ENCODE measurements at regions not wholly inside any gene's neighbourhood (a gene's known extent, or its start where the extent isn't known, plus 50 kb on each side); places are given as distances from the start of the nearest gene placed in this dataset.

DNA sequence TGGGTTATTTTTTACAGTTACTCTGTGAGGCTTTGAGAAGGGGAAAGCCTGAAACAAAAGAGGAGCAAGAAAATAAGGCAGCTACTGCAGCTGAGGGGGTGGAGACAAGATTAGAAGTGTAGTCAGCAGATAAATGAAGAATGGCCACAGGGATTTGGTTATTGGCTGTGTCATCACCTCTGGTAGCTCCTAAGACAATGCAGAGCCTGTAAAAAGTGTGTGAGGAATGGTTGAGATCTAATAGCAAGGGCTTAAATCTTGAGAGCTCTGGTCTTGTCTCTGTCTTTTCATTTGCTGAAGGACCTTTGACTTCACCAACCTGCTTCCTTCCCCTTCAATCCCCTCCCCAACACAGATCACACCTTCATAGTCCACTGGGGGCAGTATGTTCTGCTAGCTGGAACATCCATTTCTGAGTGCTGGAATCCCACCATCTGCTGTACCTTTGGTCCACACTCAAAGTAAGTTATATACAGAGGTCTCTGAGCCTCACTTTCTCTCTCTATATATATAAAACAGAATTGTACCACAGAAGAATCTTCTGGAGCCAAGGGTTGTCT is 213.7 kb upstream of the ZIC3 start:
- H3K27me3 ChIP-seq (ENCODE audit: insufficient read depth, low read depth, severe bottlenecking) = peaks cover 2% of the 10 kb centered on the region
- TF ChIP-seq, protein P1, sequence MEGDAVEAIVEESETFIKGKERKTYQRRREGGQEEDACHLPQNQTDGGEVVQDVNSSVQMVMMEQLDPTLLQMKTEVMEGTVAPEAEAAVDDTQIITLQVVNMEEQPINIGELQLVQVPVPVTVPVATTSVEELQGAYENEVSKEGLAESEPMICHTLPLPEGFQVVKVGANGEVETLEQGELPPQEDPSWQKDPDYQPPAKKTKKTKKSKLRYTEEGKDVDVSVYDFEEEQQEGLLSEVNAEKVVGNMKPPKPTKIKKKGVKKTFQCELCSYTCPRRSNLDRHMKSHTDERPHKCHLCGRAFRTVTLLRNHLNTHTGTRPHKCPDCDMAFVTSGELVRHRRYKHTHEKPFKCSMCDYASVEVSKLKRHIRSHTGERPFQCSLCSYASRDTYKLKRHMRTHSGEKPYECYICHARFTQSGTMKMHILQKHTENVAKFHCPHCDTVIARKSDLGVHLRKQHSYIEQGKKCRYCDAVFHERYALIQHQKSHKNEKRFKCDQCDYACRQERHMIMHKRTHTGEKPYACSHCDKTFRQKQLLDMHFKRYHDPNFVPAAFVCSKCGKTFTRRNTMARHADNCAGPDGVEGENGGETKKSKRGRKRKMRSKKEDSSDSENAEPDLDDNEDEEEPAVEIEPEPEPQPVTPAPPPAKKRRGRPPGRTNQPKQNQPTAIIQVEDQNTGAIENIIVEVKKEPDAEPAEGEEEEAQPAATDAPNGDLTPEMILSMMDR (IDR thresholded peaks at IDR 0.05; ENCODE audit: low read depth, low read length) = peak; percentile 38; the same call in 1 of the 2 replicates
- H3K4me3 ChIP-seq (ENCODE audit: low read depth, low read length) = no peak overlapping the region
- no peak for DNase-seq
- no peaks in the 10 kb centered on the region for H3K9me3 ChIP-seq (ENCODE audit: severe bottlenecking)
- H3K27ac ChIP-seq = no peak overlapping the region
- H3K36me3 ChIP-seq = no peaks in the 10 kb centered on the region

DNA sequence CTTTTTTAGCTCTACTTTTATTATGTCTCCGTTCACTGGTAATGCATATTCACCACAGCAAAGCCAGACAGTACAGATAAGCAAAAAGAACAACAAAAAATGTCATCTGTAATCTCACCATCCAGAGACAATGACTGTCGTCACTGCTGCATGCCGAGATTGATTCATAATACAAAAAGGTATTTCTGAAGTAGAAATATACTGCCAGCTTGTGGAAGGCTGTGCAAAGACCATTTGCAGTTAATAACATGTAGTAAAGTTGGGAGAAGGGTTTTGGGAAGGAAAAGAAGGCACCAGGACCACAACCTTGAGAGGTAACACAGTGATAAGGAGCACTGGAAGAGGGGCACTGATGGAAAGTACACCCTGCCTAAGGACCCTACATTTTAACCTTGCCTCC is 223.0 kb upstream of the ZIC3 start:
- H3K9me3 ChIP-seq (ENCODE audit: severe bottlenecking) = no peaks in the 10 kb centered on the region
- DNase-seq = no peak
- H3K36me3 ChIP-seq = no peaks in the 10 kb centered on the region
- H3K27me3 ChIP-seq (ENCODE audit: insufficient read depth, low read depth, severe bottlenecking) = peaks cover 26% of the 10 kb centered on the region
- TF ChIP-seq, protein P1 (IDR thresholded peaks at IDR 0.05; ENCODE audit: low read depth, low read length) = no peak
- H3K27ac ChIP-seq = no peak overlapping the region
- H3K4me3 ChIP-seq (ENCODE audit: low read depth, low read length) = no peak overlapping the region

DNA sequence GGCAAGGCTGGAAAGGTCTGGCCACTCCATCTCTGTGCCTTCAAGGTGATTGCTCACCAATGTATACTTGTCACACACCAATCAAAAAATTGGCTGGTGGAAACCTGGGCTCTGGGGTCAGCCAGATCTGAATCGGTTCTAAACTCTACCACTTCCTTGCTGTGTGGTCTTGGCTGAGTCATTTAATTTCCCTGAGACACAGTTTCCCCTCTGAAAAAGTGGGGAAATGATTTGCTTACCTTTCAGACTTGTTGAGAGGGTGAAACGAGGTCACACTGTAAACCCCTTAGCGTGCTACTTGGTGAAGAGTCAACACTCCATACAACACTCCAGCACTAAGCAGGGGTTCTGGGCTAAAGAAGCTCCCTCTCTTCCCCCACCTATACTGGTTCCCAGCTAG is 252.3 kb upstream of the ZIC3 start:
- TF ChIP-seq, protein P1 (IDR thresholded peaks at IDR 0.05; ENCODE audit: low read depth, low read length) = no peak
- H3K4me3 ChIP-seq (ENCODE audit: low read depth, low read length) = no peak overlapping the region
- no peaks in the 10 kb centered on the region for H3K9me3 ChIP-seq (ENCODE audit: severe bottlenecking)
- H3K27me3 ChIP-seq (ENCODE audit: insufficient read depth, low read depth, severe bottlenecking) = peaks cover 11% of the 10 kb centered on the region
- H3K36me3 ChIP-seq = no peaks in the 10 kb centered on the region
- H3K27ac ChIP-seq = no peak overlapping the region
- no peak for DNase-seq

DNA sequence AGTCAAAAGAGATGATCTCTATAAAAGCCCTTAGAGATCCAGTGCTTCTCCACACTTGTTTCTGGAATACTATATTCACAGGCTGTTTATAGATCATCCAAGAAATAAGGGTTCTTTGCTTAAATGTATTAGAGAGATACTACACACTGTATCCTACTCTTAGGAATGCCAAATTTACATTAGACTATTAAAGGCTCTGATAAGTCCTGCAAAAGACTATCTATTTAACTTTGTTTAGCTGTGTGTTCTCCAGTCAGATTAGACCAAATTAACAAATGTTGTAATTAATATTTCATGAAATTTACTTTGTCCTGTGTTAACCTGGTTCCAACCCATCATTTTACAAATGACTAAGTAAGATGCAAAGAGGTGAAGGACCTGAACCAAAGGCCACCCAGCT is 260.5 kb upstream of the ZIC3 start:
- Histone ChIP-seq H3K27ac (no peak overlapping the region), H3K4me3 (ENCODE audit: low read depth, low read length) (no peak overlapping the region), H3K27me3 (ENCODE audit: insufficient read depth, low read depth, severe bottlenecking) (peaks cover 15% of the 10 kb centered on the region), H3K9me3 (ENCODE audit: severe bottlenecking) (no peaks in the 10 kb centered on the region), H3K36me3 (no peaks in the 10 kb centered on the region)
- no peak for DNase-seq
- TF ChIP-seq, protein P1 (IDR thresholded peaks at IDR 0.05; ENCODE audit: low read depth, low read length) = no peak

DNA sequence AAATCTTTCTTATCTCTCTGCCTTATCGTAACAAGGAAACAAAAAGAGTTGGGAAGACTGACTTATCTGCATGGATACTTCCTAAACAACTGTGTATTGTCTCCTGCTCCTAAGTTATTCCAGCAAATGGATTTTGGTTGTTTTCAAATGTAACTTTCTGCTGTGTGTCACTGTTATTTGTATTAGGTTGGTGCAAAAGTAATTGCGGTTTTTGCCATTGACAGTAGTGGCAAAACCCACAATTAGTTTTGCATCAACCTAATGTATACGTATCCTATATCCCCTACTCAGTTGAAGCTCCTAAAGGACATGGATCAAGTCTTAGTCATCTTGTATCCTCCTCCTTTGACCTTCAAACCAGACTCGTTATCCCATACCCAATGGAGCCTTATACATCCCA is 263.4 kb upstream of the GPR101 start:
- Histone ChIP-seq H3K9me3 (ENCODE audit: severe bottlenecking) (no peaks in the 10 kb centered on the region), H3K36me3 (no peaks in the 10 kb centered on the region), H3K27ac (no peak overlapping the region), H3K27me3 (ENCODE audit: insufficient read depth, low read depth, severe bottlenecking) (peaks cover 18% of the 10 kb centered on the region), H3K4me3 (ENCODE audit: low read depth, low read length) (no peak overlapping the region)
- no peak for DNase-seq
- TF ChIP-seq, protein P1 (IDR thresholded peaks at IDR 0.05; ENCODE audit: low read depth, low read length) = no peak

DNA sequence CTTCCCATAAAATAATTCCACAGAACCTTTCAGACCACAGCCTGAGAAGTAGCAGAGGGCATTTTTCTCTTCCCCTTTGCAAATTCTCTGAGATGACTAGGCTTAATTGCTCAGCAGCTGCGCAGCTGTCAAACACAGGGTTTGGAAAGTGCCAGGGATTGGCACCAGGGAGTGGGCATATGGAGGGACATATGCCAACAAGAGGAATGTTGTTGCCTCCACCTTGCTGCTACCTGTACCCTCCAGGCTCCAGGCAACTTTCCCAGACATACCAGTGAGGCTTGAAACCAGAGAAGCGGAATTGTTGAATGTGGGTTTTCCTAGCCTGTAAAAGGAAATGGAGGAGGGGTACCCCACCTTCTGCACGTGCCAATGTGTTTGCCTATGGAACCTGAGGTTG is 256.2 kb upstream of the GPR101 start:
- H3K27me3 ChIP-seq (ENCODE audit: insufficient read depth, low read depth, severe bottlenecking) = peaks cover 14% of the 10 kb centered on the region
- DNase-seq = no peak
- no peak overlapping the region for H3K4me3 ChIP-seq (ENCODE audit: low read depth, low read length)
- no peaks in the 10 kb centered on the region for H3K36me3 ChIP-seq
- TF ChIP-seq, protein P1 (IDR thresholded peaks at IDR 0.05; ENCODE audit: low read depth, low read length) = no peak
- no peaks in the 10 kb centered on the region for H3K9me3 ChIP-seq (ENCODE audit: severe bottlenecking)
- H3K27ac ChIP-seq = no peak overlapping the region

All from WERI-Rb-1 (cell line).